Mammary epithelial cell (primary cell): ENCODE measurements at regions not wholly inside any gene's neighbourhood (a gene's known extent, or its start where the extent isn't known, plus 50 kb on each side); places are given as distances from the start of the nearest gene placed in this dataset.
"Not testable (repeated sequence)": the region's sequence is repeated elsewhere in the genome, so short reads cannot be mapped to it uniquely, and the experiment has no call there.

ENCODE experiments used
- EZH2 ChIP-seq: IDR thresholded peaks from 2 replicates; pipeline ENCODE4 v1.6.1; 2012; ENCODE audit warnings: low read length, inconsistent platforms, borderline replicate concordance
- TF ChIP-seq, protein P1 (sequence below), 2 donors: IDR thresholded peaks in 1 of 2; conservative IDR thresholded peaks in 1 of 2; 2 replicates each; pipeline ENCODE4 v1.5.1; 2011 to 2012; ENCODE audit warnings: inconsistent platforms in 2 of 2, low read length in 2 of 2, mild to moderate bottlenecking in 2 of 2, control low read depth in 1 of 2, low read depth in 1 of 2; ENCODE audit not compliant: insufficient read depth in 1 of 2; ENCODE audit errors: extremely low read depth in 1 of 2

DNA sequence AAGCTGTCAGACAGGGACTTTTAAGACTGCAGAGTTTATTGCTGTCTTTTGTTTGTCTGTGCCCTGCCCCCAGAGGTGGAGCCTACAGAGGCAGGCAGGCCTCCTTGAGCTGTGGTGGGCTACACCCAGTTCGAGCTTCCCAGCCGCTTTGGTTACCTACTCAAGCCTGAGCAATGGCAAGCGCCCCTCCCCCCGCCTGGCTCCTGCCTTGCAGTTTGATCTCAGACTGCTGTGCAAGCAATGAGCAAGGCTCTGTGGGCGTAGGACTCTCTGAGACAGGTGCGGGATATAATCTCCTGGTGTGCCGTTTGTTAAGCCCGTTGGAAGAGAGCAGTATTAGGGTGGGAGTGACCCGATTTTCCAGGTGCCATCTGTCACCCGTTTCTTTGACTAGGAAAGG is 67.8 kb upstream of the ADAMTS3 start:
- not testable (repeated sequence) for TF ChIP-seq EZH2
- TF ChIP-seq, protein P1, sequence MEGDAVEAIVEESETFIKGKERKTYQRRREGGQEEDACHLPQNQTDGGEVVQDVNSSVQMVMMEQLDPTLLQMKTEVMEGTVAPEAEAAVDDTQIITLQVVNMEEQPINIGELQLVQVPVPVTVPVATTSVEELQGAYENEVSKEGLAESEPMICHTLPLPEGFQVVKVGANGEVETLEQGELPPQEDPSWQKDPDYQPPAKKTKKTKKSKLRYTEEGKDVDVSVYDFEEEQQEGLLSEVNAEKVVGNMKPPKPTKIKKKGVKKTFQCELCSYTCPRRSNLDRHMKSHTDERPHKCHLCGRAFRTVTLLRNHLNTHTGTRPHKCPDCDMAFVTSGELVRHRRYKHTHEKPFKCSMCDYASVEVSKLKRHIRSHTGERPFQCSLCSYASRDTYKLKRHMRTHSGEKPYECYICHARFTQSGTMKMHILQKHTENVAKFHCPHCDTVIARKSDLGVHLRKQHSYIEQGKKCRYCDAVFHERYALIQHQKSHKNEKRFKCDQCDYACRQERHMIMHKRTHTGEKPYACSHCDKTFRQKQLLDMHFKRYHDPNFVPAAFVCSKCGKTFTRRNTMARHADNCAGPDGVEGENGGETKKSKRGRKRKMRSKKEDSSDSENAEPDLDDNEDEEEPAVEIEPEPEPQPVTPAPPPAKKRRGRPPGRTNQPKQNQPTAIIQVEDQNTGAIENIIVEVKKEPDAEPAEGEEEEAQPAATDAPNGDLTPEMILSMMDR (conservative IDR thresholded peaks at IDR 0.05 in 1 of 2, IDR thresholded peaks at IDR 0.05 in 1 of 2; ENCODE audit: extremely low read depth in 1 of 2, insufficient read depth in 1 of 2, low read depth in 1 of 2, low read length in 2 of 2) = not testable (repeated sequence)
